H1 (cell line): ENCODE measurements at regions not wholly inside any gene's neighbourhood (a gene's known extent, or its start where the extent isn't known, plus 50 kb on each side); places are given as distances from the start of the nearest gene placed in this dataset.

Experiments used
- CTCF ChIA-PET: fragments of 300-600 bp; sonication (Branson Sonifier 250); formaldehyde crosslinking; loops from one replicate; lab custom pipeline; 2021; ENCODE audit not compliant: partially characterized antibody; lab: Charles Lee
- POLR2A ChIA-PET: fragments of 300-600 bp; sonication (Branson Sonifier 250); formaldehyde crosslinking; loops from one replicate; lab custom pipeline; 2021; ENCODE audit warnings: inconsistent platforms; ENCODE audit not compliant: partially characterized antibody; lab: Charles Lee
- DNase-seq, 2 experiments: peaks; one replicate each; pipeline versions ENCODE4 v3.0.0 to v3.0.0-alpha.2; 2010 to 2022; ENCODE audit warnings: low spot score in 2 of 2, low read depth in 1 of 2, mixed read lengths in 1 of 2
- FAIRE-seq: peaks from 2 replicates; lab custom pipeline; 2011; peaks lifted over from hg19 to GRCh38; lab: Jason Lieb, UNC
- H2AFZ ChIP-seq: 2 replicates; pipeline ENCODE4 v1.8.1; 2012; ENCODE audit warnings: low read length, inconsistent platforms
- H2AK5ac ChIP-seq: 2 replicates; pipeline ENCODE4 v1.6.1; 2013; ENCODE audit warnings: low read depth, low read length
- H2BK120ac ChIP-seq: replicated peaks from 2 replicates; pipeline ENCODE3; 2013; ENCODE audit warnings: low read depth, low read length, inconsistent platforms
- H2BK12ac ChIP-seq: 2 replicates; pipeline ENCODE4 v1.6.1; 2013; ENCODE audit warnings: low read depth, low read length
- H2BK15ac ChIP-seq: 2 replicates; pipeline ENCODE4 v1.6.1; 2013; ENCODE audit warnings: low read length
- H2BK20ac ChIP-seq: 2 replicates; pipeline ENCODE4 v1.6.1; 2013; ENCODE audit warnings: low read length
- H2BK5ac ChIP-seq: 2 replicates; pipeline ENCODE4 v1.6.1; 2013; ENCODE audit warnings: low read depth, low read length
- H3K14ac ChIP-seq: 2 replicates; pipeline ENCODE4 v1.6.1; 2013; ENCODE audit warnings: inconsistent platforms; ENCODE audit not compliant: insufficient read length
- H3K18ac ChIP-seq: 2 replicates; pipeline ENCODE4 v1.6.1; 2013; ENCODE audit warnings: low read length; ENCODE audit errors: extremely low read depth
- H3K23ac ChIP-seq: 2 replicates; pipeline ENCODE4 v1.6.1; 2013; ENCODE audit warnings: inconsistent platforms; ENCODE audit not compliant: insufficient read length
- H3K23me2 ChIP-seq: 2 replicates; pipeline ENCODE4 v1.6.1; 2013; ENCODE audit warnings: low read depth, low read length
- H3K27ac ChIP-seq: 2 replicates; pipeline ENCODE4 v1.6.1; 2011; ENCODE audit warnings: low read depth, low read length, inconsistent platforms
- H3K27me3 ChIP-seq, 4 experiments: replicated peaks in 1 of 4; 1 replicate in 1 of 4; 2 replicates in 3 of 4; pipeline versions ENCODE4 v1.6.1 to v1.8.1; 2011 to 2013; ENCODE audit warnings: low read length in 3 of 4, mild to moderate bottlenecking in 3 of 4, inconsistent platforms in 2 of 4, mixed read lengths in 2 of 4, moderate library complexity in 1 of 4; ENCODE audit not compliant: control insufficient read depth in 3 of 4, insufficient read depth in 3 of 4; ENCODE audit errors: extremely low read depth in 1 of 4
- H3K36me3 ChIP-seq, 4 experiments: 2 replicates each; pipeline versions ENCODE4 v1.6.1 to v1.8.1; 2011 to 2013; ENCODE audit warnings: mild to moderate bottlenecking in 4 of 4, low read length in 3 of 4, moderate library complexity in 2 of 4, control low read depth in 1 of 4, inconsistent platforms in 1 of 4; ENCODE audit not compliant: insufficient read depth in 4 of 4, control insufficient read depth in 2 of 4
- H3K4ac ChIP-seq: replicated peaks from 2 replicates; pipeline ENCODE3; 2013; ENCODE audit warnings: low read length, low read depth, mixed read lengths, inconsistent platforms; ENCODE audit not compliant: insufficient read length
- H3K4me1 ChIP-seq, 4 experiments: replicated peaks in 1 of 4; 1 replicate in 1 of 4; 2 replicates in 3 of 4; pipeline versions ENCODE4 v1.6.1 to v1.8.1; 2011 to 2013; ENCODE audit warnings: low read length in 3 of 4, inconsistent platforms in 2 of 4, mixed read lengths in 1 of 4; ENCODE audit not compliant: insufficient read depth in 4 of 4, control insufficient read depth in 3 of 4
- H3K4me2 ChIP-seq, 2 experiments: 2 replicates each; pipeline versions ENCODE4 v1.6.1 to v1.8.1; 2011 to 2013; ENCODE audit warnings: low read depth in 2 of 2, low read length in 2 of 2, control low read depth in 1 of 2, inconsistent platforms in 1 of 2, mild to moderate bottlenecking in 1 of 2; ENCODE audit not compliant: insufficient read depth in 1 of 2
- H3K4me3 ChIP-seq, 4 experiments: fragments of 200-600, 300-600 bp in 1 of 4; sonication (generic), shearing (Covaris generic), sonication (Bioruptor Twin) in 1 of 4; 2 replicates each; pipeline versions ENCODE4 v1.5.1 to v1.8.1; 2011 to 2016; ENCODE audit warnings: low read length in 4 of 4, low read depth in 3 of 4, control low read depth in 2 of 4, inconsistent platforms in 2 of 4, mild to moderate bottlenecking in 2 of 4, mixed read lengths in 1 of 4, moderate library complexity in 1 of 4; ENCODE audit not compliant: insufficient read depth in 2 of 4; ENCODE audit errors: extremely low read depth in 1 of 4
- H3K56ac ChIP-seq: replicated peaks from 2 replicates; pipeline ENCODE3; 2013; ENCODE audit warnings: low read depth, mild to moderate bottlenecking, mixed read lengths, low read length, inconsistent platforms; ENCODE audit not compliant: insufficient read length
- H3K79me1 ChIP-seq: 2 replicates; pipeline ENCODE4 v1.6.1; 2013; ENCODE audit warnings: low read depth, low read length, control low read depth
- H3K79me2 ChIP-seq, 2 experiments: 2 replicates each; pipeline versions ENCODE4 v1.6.1 to v1.8.1; 2012 to 2013; ENCODE audit warnings: low read length in 2 of 2, mild to moderate bottlenecking in 2 of 2, inconsistent platforms in 1 of 2; ENCODE audit not compliant: insufficient read depth in 2 of 2, control insufficient read depth in 1 of 2
- H3K9ac ChIP-seq, 4 experiments: replicated peaks in 1 of 4; 1 replicate in 1 of 4; 2 replicates in 3 of 4; pipeline versions ENCODE4 v1.6.1 to v1.8.1; 2011 to 2013; ENCODE audit warnings: low read depth in 3 of 4, low read length in 3 of 4, control low read depth in 2 of 4, mild to moderate bottlenecking in 2 of 4, moderate library complexity in 2 of 4, inconsistent platforms in 1 of 4; ENCODE audit errors: extremely low read depth in 1 of 4
- H3K9me3 ChIP-seq, 2 experiments: 2 replicates each; pipeline versions ENCODE4 v1.6.1 to v1.8.1; 2012 to 2013; ENCODE audit warnings: mild to moderate bottlenecking in 2 of 2, moderate library complexity in 2 of 2, control low read depth in 1 of 2, inconsistent platforms in 1 of 2, low read depth in 1 of 2, low read length in 1 of 2, mixed read lengths in 1 of 2; ENCODE audit not compliant: insufficient read depth in 2 of 2
- H4K20me1 ChIP-seq, 2 experiments: replicated peaks in 1 of 2; 2 replicates each; pipeline versions ENCODE3 to v1.8.1; 2011 to 2013; ENCODE audit warnings: inconsistent platforms in 2 of 2, low read length in 2 of 2, mild to moderate bottlenecking in 1 of 2; ENCODE audit not compliant: insufficient read depth in 2 of 2, control insufficient read depth in 1 of 2
- H4K5ac ChIP-seq: 2 replicates; pipeline ENCODE4 v1.6.1; 2013; ENCODE audit warnings: low read length, low read depth, mixed read lengths, inconsistent platforms; ENCODE audit not compliant: insufficient read length
- H4K8ac ChIP-seq: 2 replicates; pipeline ENCODE4 v1.8.0; 2013; ENCODE audit warnings: mild to moderate bottlenecking, moderate library complexity, low read length, inconsistent platforms; ENCODE audit not compliant: insufficient read depth; ENCODE audit errors: extremely low read depth
- H4K91ac ChIP-seq: replicated peaks from 2 replicates; pipeline ENCODE3; 2013; ENCODE audit warnings: low read length, mixed read lengths, inconsistent platforms; ENCODE audit not compliant: insufficient read length
- BRCA1 ChIP-seq: IDR thresholded peaks from 2 replicates; pipeline ENCODE4 v1.6.1; 2012; ENCODE audit warnings: low read depth, low read length, improper control_type of control experiment
- CHD1 ChIP-seq: IDR thresholded peaks from 2 replicates; pipeline ENCODE4 v1.6.1; 2012; ENCODE audit warnings: low read depth, low read length, improper control_type of control experiment
- EGR1 ChIP-seq: IDR thresholded peaks from 2 replicates; pipeline ENCODE4 v1.6.1; 2011; ENCODE audit warnings: low read depth, low read length, borderline replicate concordance
- KDM5A ChIP-seq: fragments of 200-600 bp; IDR thresholded peaks from 2 replicates; pipeline ENCODE4 v1.7.1; 2012; ENCODE audit warnings: mild to moderate bottlenecking, low read length, inconsistent platforms, mixed read lengths
- NRF1 ChIP-seq: IDR thresholded peaks from 2 replicates; pipeline ENCODE4 v1.6.1; 2011; ENCODE audit warnings: mild to moderate bottlenecking, low read depth, low read length, improper control_type of control experiment
- RFX5 ChIP-seq: IDR thresholded peaks from 2 replicates; pipeline ENCODE4 v1.6.1; 2011; ENCODE audit warnings: low read depth, low read length, improper control_type of control experiment, borderline replicate concordance
- RXRA ChIP-seq: IDR thresholded peaks from 2 replicates; pipeline ENCODE4 v1.6.1; 2011; ENCODE audit warnings: low read depth, mild to moderate bottlenecking, low read length, moderate library complexity; ENCODE audit not compliant: insufficient read depth
- WGBS, 2 experiments: shearing (Covaris generic) in 1 of 2; methylation state at CpG; one replicate each; pipeline versions ENCODE4 v1.1.6 to v1.1.7; 2013 to 2015; ENCODE audit warnings: low lambda C conversion rate in 2 of 2, mixed read lengths in 2 of 2, inconsistent platforms in 1 of 2, low coverage in 1 of 2, missing lambda C conversion rate in 1 of 2; ENCODE audit not compliant: insufficient replicate concordance in 2 of 2, insufficient coverage in 1 of 2, insufficient read length in 1 of 2; ENCODE audit errors: extremely low coverage in 1 of 2, missing lambda C conversion rate in 1 of 2; 5-methylcytosine and 5-hydroxymethylcytosine counted together

DNA sequence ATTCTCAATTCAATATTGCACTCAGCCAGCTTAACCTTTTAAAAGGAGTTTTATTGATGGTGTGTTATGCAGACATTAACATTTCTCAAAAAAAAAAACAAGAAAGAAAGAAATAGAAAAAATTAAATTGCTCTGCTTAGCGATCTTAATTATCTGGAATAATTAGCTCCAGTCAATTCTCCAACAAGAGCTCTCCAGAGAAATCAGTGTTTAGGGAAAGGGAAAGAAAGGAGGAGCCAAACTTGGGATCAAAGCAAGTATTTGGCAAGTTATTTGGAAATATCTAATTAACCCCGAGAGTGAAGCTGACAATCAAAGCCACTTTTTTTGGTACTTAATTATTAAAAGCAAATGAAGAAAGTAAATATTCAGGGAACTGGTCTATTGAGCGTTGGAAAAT, 60.7 kb upstream of the CAMK1G start:
- Histone ChIP-seq H3K23me2 (no peaks in the 10 kb centered on the region), H3K9me3 (no peaks in the 10 kb centered on the region), H2BK20ac (no peak overlapping the region), H3K79me2 (no peaks in the 10 kb centered on the region), H2BK120ac (no peak overlapping the region), H3K4ac (no peak overlapping the region), H3K4me3 (no peak overlapping the region), H4K5ac (no peak overlapping the region), H3K79me1 (no peaks in the 10 kb centered on the region), H4K20me1 (no peaks in the 10 kb centered on the region), H2AK5ac (no peak overlapping the region), H4K8ac (no peak overlapping the region), H3K4me2 (no peak overlapping the region), H3K27me3 (peaks cover 0 to 1% (median 0%) of the 10 kb centered on the region in 4 experiments; a peak in 1 of 7 replicates), H3K36me3 (no peaks in the 10 kb centered on the region), H3K18ac (no peak overlapping the region), H2BK12ac (no peak overlapping the region), H4K91ac (no peak overlapping the region), H3K23ac (no peak overlapping the region), H2BK5ac (no peak overlapping the region), H3K14ac (no peak overlapping the region), H2AFZ (no peak overlapping the region), H2BK15ac (no peak overlapping the region), H3K27ac (no peak overlapping the region), H3K4me1 (no peaks in the 10 kb centered on the region), H3K9ac (no peak overlapping the region), H3K56ac (no peak overlapping the region)
- ChIA-PET CTCF (interaction anchor here (3.9 kb wide), 1 partner anchor 11 kb away, joined by 24 read pairs; no protein-coding TSS in a partner anchor), POLR2A (no interaction called here)
- WGBS, 2 experiments = 85% methylated on average over 3 of the region's 3 CpGs; no CpG with 5 or more reads in 1 of the 2 experiments
- FAIRE-seq (no peak), DNase-seq (no peak)
- TF ChIP-seq CHD1 = no peak
- TF ChIP-seq KDM5A = no peak
- no peak for TF ChIP-seq RXRA
- TF ChIP-seq NRF1 = no peak
- no peak for TF ChIP-seq EGR1
- TF ChIP-seq RFX5 = no peak
- TF ChIP-seq BRCA1 = no peak
